HG03378 (cell line): ENCODE measurements at regions not wholly inside any gene's neighbourhood (a gene's known extent, or its start where the extent isn't known, plus 50 kb on each side); places are given as distances from the start of the nearest gene placed in this dataset.

ENCODE experiments used
- ATAC-seq: cut with Tn5 transposase; IDR thresholded peaks from one replicate; pipeline ENCODE4 v1.9.1; 2021; ENCODE audit warnings: mild to moderate bottlenecking, moderate library complexity; ENCODE audit not compliant: unreplicated experiment

- no peak for ATAC-seq
Measured at GRCh38 chr2:107202962-107203591, 317.1 kb upstream of the ST6GAL2 start.

- ATAC-seq = no peak
Measured at GRCh38 chr2:107215401-107216350, 329.7 kb upstream of the ST6GAL2 start.

GRCh38 chr2:107218208-107218607, 332.2 kb upstream of the ST6GAL2 start:
- ATAC-seq = no peak

- ATAC-seq = no peak
Measured at GRCh38 chr2:107222466-107222865, 336.5 kb upstream of the ST6GAL2 start.

GRCh38 chr2:107235491-107236254, 349.7 kb upstream of the ST6GAL2 start:
- no peak for ATAC-seq

- ATAC-seq = no peak
Measured at GRCh38 chr2:107242811-107243210, 356.8 kb upstream of the ST6GAL2 start.

GRCh38 chr2:107248932-107249331, 363.0 kb upstream of the ST6GAL2 start:
- no peak for ATAC-seq

- no peak for ATAC-seq
Measured at GRCh38 chr2:107255744-107256143, 369.8 kb upstream of the ST6GAL2 start.

- no peak for ATAC-seq
Measured at GRCh38 chr2:107258531-107259407, 372.8 kb upstream of the ST6GAL2 start.

- ATAC-seq = no peak
Measured at GRCh38 chr2:107259408-107260195, 373.6 kb upstream of the ST6GAL2 start.

GRCh38 chr2:107263628-107264027, 377.7 kb upstream of the ST6GAL2 start:
- ATAC-seq = no peak

GRCh38 chr2:107264184-107264583, 378.2 kb upstream of the ST6GAL2 start:
- no peak for ATAC-seq

GRCh38 chr2:107266555-107266954, 380.6 kb upstream of the ST6GAL2 start:
- no peak for ATAC-seq

- ATAC-seq = no peak
Measured at GRCh38 chr2:107267086-107267485, 381.1 kb upstream of the ST6GAL2 start.

GRCh38 chr2:107276034-107276433, 390.1 kb upstream of the ST6GAL2 start:
- no peak for ATAC-seq

GRCh38 chr2:107278672-107279071, 392.7 kb upstream of the ST6GAL2 start:
- no peak for ATAC-seq

- no peak for ATAC-seq
Measured at GRCh38 chr2:107281637-107282036, 395.7 kb upstream of the ST6GAL2 start.

GRCh38 chr2:107282135-107282534, 396.2 kb upstream of the ST6GAL2 start:
- ATAC-seq = no peak

GRCh38 chr2:107285621-107286299, 399.8 kb upstream of the ST6GAL2 start:
- ATAC-seq = no peak
